Stimulated activated CD4-positive, alpha-beta T cell treated with anti-CD3 and anti-CD28 coated beads, Interleukin-4, amount 100 ng/mL, for 48 hours (primary cell): ENCODE measurements at regions not wholly inside any gene's neighbourhood (a gene's known extent, or its start where the extent isn't known, plus 50 kb on each side); places are given as distances from the start of the nearest gene placed in this dataset.
"Not testable (repeated sequence)": the region's sequence is repeated elsewhere in the genome, so short reads cannot be mapped to it uniquely, and the experiment has no call there.

Source experiments
- DNase-seq, 2 donors: peaks; one replicate each; pipeline ENCODE4 v3.0.0-alpha.2; 2020; ENCODE audit warnings: low read depth in 2 of 2

DNA sequence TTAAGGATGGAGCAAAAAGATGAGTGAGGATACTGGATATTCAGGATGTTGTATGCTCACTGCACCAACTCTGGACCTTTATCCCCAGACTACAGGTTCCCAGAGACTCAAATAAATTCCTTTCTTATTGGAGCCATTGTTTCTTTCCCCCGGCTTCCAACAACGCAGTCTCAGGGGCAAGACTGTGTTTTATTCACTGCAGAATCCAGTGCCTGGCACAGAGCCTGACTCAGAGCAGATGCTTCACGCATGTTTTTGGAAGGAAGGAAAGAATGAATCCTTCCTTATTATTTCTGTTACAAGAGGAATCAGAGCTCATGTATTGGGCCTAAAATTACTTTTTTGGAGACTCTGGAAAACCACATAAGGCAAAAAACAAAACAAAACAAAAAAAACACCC is 96.0 kb upstream of the VGLL4 start:
- DNase-seq: no peak

DNA sequence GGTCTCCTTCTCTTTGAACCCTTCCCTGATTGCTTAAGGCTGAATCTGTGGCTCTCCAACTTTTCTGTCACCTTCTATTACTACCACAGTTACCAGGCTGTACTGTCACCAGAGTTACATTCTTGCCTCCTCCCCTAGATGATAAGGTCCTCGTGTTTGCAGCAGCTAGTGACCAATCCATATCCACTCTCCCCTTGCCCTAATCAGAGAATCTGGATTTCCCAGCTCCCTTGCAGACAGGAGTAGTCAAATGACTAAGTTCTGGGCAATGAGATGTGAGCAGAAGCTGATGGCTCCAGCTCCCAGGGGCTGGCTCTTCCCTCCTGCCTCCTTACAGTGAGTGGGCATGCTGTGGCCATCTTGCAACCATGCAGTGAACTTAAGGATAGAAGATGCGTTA is 95.4 kb upstream of the VGLL4 start:
- no peak for DNase-seq

DNA sequence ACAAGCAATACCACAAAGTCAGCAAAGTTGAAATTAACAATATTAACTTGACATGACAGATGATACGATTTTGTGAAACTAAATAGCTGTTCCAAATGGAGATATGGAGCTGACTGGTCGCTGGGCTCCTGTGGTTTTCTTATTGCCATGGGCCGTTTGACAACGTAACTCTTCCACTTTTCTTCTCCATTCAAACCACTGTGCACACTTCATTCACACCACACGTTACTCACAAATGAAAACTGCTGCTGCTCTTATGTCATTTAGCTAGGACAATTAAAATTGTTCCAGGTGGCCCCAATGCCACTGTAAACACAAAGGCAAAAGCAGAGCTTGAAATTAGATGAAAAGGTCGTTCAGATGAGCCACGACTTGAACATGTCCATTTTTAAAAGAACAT is 94.0 kb upstream of the VGLL4 start:
- DNase-seq: no peak

DNA sequence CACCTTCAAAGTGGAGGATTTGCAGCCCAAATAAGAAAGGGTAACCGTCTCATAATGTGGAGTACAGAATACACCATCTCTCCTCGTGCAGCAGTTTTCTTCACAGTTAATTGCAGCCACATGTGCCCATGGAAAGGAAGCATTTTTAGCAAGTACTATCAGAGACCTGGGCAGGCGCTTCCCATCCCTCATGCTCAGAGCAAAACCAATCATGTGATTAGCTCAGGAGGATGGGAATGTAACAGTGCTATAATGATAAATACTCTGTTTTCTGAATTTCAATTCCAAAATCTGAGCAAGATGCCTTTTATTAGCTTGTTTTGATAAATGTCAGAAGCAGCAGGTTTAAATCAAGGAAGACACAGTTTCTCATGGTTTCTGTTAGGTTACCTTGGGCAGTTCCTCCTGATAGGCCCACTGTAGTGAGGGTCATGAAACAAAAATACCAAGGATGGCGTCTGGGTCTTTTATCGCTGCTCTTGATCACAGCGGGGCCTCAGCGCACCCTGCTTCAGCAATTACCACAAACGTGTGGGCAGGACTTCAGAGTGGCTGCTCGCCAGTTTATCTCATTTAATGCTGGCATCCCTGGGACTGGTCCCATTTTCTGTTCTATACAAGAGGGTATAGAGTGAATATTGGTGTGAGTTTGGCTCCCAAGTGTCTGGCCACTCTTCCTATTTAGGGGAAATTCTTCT is 92.6 kb upstream of the VGLL4 start:
- DNase-seq: no peak

DNA sequence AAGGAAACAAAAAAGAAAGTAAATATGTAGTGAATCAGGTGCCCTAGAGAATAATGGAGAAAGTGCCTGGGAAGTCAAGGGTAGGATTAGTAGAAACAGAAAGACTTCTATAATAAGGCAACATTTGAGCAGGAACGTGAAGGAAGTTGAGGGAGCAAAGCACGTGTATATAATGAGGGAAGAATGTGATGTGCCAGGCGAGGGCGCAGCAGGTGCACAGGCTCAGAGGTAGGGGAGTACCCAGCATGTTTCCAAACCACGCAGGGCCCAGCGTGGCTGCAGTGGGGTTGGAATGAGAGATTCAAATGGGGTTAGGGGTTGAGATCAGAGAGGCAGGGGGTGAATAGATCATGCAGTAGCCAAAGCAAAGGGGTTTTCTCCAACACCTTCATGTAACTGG is 91.9 kb upstream of the VGLL4 start:
- no peak for DNase-seq

DNA sequence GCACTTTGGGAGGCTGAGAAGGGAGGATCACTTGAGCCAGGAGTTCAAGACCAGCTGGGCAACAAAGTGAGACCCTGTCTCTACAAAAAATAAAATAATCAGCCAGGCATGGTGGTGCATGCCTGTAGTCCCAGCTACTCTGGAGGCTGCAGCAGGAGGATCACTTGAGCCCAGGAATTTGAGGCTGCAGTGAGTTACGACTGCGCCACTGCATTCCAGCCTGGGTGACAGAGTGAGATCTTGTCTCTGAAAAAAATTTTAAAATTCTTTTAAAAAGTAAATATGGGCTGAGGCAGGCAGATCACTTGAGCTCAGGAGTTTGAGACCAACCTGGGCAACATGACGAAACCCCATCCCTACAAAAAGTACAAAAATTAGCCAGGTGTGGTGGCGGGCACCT is 91.4 kb upstream of the VGLL4 start:
- not testable (repeated sequence) for DNase-seq

DNA sequence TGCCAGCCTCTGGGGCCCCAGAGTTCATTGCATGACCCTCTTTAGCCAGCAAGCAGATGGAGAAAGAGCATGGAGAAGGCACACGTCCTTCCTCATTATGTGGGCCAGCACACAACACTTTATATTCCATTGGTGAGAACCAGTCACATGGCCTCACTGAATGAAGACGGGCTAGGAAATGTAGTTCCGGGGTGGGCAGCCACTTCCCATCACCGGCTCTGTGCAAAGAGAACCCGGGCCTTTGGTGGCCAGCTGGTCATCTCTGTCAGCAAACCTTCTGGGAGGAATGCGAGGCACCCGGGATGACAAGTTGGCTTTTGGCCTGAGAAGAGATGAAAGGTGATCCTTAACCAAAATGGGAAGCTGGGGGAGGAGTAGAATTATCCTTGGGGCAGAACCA is 90.2 kb upstream of the VGLL4 start:
- DNase-seq: no peak

DNA sequence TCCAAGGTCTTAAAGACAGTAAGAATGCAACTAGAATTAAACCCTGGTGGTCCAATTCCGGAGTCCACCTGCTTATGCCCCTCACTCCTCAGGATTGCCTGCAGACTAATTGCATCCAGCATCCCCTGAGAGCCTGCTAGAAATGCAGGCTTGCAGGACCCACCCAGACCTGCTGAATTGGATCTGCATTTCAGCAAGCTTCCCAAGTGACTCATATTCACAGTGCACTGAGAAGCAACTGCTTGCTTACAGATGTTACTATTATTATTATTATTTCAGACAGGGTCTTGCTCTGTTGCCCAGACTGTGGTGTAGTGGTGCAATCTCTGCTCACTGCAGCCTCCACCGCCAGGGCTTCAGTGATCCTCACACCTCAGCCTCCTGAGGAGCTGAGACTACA is 83.5 kb upstream of the VGLL4 start:
- DNase-seq: no peak

DNA sequence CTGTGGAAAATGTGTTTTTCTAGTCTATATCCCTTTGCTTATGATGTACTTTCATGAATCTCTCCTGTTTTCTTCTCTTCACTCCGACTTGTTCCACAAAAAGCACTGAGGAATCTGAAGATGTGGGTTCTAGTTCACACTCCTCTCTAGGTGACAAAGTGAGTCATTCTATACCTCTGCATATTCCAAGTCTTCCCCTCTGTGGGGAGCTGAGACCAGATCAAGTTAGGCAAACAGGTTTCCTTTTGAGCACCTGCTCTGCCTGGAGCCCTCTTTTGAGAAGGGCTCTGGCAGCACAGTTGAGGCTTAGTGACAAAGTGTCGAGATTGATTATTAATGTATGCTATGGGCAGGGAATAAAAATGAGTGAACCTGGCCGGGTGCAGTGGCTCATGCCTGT is 82.4 kb upstream of the VGLL4 start:
- DNase-seq: no peak

DNA sequence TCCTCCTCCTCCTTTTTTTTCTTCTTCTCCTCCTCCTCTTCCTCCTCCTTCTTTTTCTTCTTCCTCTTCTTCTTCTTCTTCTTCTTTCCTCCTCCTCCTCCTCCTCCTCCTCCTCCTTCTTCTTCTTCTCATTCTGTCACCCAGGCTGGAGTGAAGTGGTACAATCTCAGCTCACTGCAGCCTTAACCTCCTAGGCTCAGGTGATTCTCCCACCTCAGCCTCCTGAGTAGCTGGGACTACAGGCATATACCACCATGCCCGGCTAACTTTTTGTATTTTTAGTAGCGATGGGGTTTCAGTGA is 81.6 kb upstream of the VGLL4 start:
- not testable (repeated sequence) for DNase-seq

DNA sequence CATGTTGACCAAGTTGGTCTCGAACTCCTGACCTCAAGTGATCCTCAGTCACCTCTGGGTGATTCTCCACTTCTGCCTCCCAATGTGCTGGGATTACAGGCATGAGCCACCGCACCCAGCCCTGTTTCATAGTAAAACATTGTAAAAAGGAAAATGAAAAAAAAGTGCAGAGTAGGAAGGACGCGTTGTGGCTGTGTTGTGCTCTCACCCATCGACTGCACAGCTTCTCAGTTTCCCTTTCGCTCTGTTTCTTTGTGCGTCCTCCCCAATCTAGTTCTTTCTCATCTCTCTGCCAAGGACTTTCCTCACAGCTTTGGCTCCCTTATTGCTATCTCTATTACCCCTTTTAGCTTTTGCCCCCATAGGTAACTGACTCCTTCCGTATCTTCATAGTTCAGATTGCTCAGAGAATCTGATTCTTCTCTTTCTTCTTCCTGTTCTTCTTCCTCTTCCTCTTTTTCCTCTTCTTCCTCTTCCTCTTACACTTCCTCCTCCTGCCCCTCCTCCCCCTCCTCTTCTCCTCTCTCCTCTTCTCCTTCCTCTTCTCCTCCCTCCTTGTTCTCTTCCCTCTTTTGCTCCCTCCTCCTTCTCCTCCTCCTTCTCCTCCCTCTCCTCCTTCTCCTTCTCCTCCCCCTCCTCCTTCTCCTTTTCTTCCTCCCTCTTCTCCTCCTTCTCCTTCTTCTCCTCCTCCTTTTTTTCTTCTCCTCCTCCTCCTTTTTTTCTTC is 81.1 kb upstream of the VGLL4 start:
- DNase-seq: no peak

DNA sequence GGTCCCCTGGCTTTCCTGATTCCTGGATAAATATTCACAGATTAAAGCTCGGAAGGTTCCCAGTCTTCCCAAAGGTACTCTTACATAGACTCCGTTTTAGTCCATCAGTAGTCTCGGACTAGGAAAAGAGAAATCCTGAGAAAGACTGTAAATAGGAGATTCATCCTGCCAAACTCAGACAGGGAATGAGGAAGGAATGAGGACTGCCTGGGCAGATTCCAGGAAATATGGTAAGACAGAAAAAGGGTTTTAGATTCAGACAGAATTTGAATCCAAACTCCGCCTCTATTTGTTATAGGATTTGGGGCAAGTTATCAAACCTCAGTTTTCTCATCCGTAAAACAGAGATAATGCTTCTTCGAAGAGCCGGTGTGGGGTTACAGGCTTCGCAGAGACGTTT is 77.8 kb upstream of the VGLL4 start:
- no peak for DNase-seq

DNA sequence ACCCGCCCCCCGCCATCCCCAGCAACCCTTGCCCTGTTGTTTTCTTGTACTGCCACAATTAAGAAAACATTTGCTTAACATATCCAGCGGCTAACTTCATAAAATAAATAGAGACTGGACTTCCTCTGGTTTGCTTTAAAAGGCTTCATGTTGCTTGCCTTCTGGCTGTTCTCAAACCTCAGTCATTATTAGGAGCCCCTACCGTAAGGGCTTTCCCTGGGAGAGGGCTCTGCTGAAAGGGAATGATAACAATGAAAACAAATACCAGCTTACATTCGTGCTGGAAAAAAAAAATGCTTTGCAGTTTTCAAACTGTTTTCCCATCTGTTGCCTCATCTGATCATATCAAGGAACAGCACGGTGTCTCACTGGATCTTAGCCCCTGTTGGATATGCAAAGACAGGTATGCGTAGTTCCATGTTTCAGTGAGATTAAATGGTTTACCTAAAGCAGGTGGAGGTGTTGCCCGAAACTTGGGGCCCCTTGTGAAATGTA is 77.2 kb upstream of the VGLL4 start:
- DNase-seq: no peak

DNA sequence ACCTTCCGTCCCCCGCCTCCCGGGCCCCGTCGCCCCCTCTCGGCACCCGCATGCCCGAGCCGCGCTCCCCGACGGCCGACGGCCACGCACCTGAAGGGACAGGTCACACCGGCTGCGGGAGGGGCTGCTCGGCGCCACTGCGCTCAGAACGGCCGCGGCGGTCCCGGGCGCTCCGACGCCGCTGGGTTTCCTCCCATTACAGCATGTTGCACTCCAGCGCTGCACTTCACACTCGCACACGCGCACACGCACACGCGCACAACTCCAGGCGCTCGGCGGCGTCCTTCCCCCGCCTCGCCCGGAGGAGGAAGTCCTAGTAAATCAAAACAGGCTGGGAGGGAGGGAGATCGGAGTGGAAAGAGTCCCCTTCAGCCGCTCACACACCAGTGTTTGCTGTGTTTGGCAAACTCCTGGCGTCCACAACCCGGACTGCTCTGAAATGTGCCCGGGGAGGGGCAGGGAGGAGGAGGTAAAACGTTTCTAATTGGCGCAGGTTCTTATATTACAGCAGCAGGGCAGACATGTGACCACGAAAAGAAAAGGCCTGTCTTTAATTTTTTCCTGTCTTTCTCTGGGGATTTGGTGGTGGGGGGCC is 76.7 kb upstream of the VGLL4 start:
- peak; percentile 18 to 22 for DNase-seq

DNA sequence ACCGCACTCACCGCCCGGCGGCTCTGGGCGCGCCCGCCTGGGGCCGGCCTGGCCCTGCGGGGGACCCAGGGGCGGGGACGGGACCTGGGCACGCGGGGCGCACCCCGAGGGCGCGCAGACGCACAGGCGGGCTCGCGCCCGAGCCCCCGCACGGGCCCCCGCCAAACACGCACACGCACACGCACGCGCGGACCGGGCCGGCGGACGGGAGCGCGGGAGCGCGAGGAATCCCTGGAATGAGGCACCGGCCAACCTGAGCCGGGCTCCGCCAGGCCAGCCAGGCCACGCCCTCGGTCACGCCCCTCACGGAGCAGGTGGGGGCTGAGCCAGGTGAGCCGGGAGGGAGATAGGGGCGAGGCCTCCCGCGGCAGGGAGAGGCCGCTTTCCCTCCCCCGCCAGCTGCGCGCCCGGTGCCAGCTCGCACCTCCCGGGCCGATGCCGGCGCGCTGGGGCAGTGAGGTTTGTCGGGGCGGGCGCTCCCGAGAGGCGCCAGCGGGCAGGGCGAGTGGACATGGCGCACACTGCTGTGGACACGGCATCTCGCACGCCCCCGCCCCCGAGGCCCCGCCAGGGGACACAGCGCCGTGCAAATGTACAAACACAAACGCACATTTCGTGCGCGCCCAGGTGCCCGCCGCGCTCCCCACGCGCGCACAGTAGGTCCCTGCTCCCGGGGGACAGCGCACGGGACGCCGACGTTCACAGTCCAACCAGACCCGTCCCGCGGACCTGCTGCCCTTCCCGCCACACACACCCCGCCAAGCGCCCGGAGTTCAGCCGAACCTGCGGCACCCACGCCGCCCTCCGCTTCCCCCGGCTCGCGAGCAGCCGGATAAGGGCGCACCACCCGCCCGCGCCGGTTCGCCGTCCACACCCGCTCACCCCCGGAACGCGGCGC is 75.9 kb upstream of the VGLL4 start:
- peak; percentile 57 to 64 for DNase-seq

DNA sequence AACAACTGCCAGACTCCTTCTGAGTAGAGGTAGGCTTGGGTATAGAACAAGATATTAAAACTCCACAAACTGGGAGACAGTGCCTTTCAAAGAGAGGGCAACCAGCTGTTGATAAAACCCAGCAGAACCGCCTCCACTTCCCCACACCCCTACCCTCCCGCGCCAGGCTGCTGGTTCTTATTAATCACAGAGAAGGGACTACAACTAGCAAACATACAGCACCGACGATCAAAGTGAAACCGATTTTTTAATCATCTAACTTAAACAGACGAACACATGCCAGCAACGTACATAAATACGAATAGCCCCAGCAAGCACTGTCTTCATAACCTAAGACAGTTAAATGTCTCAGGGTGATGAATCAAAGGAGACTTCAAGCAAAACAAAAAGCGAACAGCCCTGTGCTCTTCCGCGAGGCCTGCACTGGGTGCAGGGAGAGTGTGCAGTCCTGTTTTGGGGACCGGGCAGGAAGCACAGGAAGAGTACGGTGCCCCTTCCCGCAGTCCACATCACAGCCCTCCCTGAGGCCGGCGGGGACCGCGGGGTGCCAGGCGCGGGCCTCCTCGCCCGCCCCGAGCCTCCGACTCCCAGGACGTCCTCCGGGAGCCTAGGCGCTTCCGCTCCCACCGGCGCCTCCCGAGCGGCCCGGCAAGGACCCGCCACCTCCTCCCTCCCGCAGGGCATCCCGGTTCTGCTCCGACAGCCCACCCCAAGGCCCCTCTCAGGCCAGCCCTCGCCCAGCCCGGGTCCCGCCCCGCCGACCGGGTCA is 75.1 kb upstream of the VGLL4 start:
- DNase-seq: peak; percentile 35 to 46

DNA sequence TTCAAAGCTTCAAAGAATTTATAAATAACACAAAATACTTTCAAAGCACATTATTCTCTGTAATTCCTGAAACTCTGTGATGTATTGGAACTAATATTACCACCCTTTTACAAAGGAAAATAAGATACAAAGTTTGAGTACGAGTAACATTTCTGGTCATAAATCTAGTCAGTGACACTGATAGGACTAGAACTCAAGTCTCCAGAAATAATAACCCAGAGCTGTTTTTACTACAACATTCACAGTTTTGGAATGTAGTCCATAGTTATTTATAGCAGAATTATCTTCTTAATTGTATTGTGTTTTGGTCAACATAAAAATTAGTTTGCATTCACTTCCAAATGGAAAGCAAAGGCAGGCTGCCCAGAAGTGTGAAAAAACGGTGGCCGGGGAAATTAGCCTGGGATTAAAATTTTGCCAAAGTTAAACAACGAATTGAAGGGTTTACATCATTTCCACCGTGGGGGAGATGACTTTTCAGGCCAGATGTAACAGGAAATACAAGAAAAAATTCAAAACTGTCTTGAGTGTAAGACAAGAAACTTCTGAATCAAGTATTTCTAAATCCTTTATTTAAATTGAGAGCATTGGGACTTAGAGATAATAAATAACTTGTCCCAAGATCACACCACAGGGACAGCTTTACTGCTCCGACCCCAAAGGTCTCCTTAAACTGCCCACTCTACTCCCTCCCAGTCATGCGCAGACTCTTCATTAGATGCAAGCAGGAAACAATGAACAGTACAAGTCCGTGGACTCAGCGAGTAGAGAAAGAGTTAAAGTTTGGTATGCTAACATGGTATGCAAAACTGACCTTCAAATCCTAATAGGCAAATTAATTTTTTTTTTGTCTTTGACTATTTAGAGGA is 74.3 kb upstream of the VGLL4 start:
- DNase-seq: no peak

DNA sequence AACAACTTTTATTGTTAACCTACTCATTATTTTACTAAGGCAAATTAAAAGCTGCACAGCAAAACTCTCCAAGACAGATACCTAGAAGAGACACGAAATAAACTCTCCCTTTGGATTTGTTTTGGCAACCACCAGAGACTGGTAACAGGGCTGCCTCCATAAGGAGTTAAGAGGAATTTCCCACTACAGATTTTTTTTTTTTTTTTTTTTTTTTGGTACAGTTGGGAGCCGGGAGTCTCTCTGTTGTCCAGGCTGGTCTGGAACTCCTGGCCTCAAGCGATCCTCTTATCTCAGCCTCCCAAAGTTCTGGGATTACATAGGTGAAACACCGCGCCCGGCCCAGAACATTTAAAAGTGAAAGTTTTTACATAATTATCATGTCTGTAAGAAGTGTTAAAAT is 73.6 kb upstream of the VGLL4 start:
- no peak for DNase-seq

DNA sequence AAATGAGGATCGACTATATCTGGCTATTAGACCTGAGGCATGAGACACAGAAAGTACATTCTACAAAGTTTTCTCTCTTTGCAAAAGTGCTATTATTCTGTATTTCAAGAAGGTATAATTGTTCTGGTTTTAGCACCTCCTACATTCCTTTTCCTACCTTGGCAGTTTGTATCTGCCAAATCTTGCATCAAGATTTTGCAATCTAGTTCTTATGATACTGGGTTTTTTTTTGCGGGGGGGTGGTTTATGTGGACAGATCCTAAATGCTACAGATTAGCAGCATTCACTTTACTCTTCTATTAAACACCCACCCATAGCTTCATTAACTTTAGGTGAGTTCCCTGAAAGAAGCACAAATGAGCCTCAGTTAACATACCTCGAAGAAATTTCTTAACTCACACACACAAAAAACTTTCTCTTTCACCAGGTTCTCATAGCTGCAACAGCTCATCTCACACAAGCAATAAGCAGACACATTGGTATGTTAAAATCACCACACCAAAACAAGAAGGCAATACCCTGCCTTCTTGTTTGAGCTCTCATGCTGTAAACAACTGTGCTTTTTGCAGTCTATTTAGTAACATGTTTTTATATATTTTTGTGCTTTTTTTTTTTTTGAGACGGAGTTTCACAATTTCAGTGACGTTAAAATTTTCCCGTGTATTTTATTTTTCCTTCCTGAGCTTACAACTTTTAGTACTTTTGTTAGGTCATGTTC is 73.0 kb upstream of the VGLL4 start:
- DNase-seq: no peak

DNA sequence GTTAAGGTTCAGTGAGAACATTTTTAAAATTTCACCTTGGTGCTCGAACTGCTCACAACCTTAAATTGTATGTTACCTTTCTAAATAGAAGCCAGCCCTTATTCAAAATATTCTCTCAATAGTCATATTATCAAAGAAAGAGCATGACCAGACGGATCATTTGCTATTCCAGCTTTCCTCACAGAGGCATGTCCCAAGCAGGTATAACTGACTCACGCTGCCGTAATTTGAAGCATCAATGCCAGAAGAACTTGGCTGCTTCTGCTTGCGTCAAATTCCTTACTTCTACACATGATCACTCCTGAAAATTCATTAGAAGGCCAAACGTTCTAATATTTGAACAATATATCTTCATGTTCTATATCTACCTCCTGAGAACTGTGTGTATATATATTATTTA is 69.5 kb upstream of the VGLL4 start:
- no peak for DNase-seq
